ENCODE measurements at regions not wholly inside any gene's neighbourhood (a gene's known extent, or its start where the extent isn't known, plus 50 kb on each side); places are given as distances from the start of the nearest gene placed in this dataset.

GRCh38 chr5:58265246-58265930, 194.5 kb downstream of the PLK2 start:
- TF ChIP-seq YY1 (IDR thresholded peaks at IDR 0.05; ENCODE audit: insufficient read depth, insufficient read length) = no peak
- TF ChIP-seq SUZ12 (IDR thresholded peaks at IDR 0.05; ENCODE audit: extremely low read depth, insufficient read depth, insufficient read length) = no peak
- TF ChIP-seq ZNF274 (IDR thresholded peaks at IDR 0.05; ENCODE audit: low read depth, low read length) = no peak

DNA sequence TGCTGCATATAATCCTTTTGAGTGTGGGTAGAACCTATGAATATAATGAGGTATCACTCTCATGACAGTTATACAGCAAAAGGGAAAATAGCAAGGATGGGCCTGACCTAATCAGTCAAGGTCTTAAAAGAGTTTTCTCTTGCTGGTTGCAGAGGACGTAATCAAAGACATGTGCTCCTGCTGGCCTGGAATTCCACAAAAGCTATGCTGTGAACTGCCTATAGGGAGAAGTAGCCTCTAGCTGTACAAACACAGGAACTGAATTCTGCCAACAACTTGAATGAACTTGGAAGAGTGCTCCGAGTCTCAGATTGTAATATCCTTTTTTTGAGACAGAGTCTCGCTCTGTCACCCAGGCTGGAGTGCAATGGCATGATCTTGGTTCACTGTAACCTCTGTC, 195.6 kb downstream of the PLK2 start:
- DNase-seq (ENCODE audit: low read depth, low spot score) = no peak
- Histone ChIP-seq H3K4me3 (ENCODE audit: insufficient read length, low read depth) (no peak overlapping the region), H3K4me1 (ENCODE audit: insufficient read depth, insufficient read length) (no peaks in the 10 kb centered on the region), H3K9ac (ENCODE audit: insufficient read length, low read depth) (no peak overlapping the region), H3K36me3 (ENCODE audit: insufficient read depth, insufficient read length, low read length) (no peaks in the 10 kb centered on the region), H3K27me3 (ENCODE audit: insufficient read depth, insufficient read length) (no peaks in the 10 kb centered on the region), H3K9me3 (ENCODE audit: insufficient read depth, low read length) (no peaks in the 10 kb centered on the region)
- no peak for TF ChIP-seq SUZ12 (IDR thresholded peaks at IDR 0.05; ENCODE audit: extremely low read depth, insufficient read depth, insufficient read length)
- TF ChIP-seq ZNF274 (IDR thresholded peaks at IDR 0.05; ENCODE audit: low read depth, low read length) = no peak
- TF ChIP-seq YY1 (IDR thresholded peaks at IDR 0.05; ENCODE audit: insufficient read depth, insufficient read length) = no peak

More at GRCh38 chr5:58265246-58265930, 194.5 kb downstream of the PLK2 start:
- no peak for DNase-seq (ENCODE audit: low read depth, low spot score)
- Histone ChIP-seq H3K4me3 (ENCODE audit: insufficient read length, low read depth) (no peak overlapping the region), H3K9ac (ENCODE audit: insufficient read length, low read depth) (no peak overlapping the region), H3K4me1 (ENCODE audit: insufficient read depth, insufficient read length) (no peaks in the 10 kb centered on the region), H3K9me3 (ENCODE audit: insufficient read depth, low read length) (no peaks in the 10 kb centered on the region), H3K36me3 (ENCODE audit: insufficient read depth, insufficient read length, low read length) (no peaks in the 10 kb centered on the region), H3K27me3 (ENCODE audit: insufficient read depth, insufficient read length) (no peaks in the 10 kb centered on the region)

DNA sequence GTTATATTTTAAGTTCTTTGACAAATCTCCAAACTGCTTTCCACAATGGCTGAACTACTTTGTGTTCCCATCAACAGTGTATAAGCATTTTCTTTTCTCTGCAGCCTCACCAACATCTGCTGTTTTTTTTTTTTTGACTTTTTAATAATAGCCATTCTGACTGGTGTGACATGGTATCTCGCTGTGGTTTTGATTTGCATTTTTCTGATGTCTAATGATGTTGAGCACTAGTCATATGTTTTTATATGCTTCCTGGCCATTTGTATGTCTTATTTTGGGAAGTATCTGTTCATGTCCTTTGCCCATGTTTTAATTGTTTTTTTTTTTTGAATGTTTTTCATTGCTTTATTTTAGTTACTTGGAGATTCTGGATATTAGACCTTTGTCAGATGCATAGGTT, 196.6 kb downstream of the PLK2 start:
- no peaks in the 10 kb centered on the region for H3K4me1 ChIP-seq (ENCODE audit: insufficient read depth, insufficient read length)
- TF ChIP-seq YY1 (IDR thresholded peaks at IDR 0.05; ENCODE audit: insufficient read depth, insufficient read length) (no peak), SUZ12 (IDR thresholded peaks at IDR 0.05; ENCODE audit: extremely low read depth, insufficient read depth, insufficient read length) (no peak), ZNF274 (IDR thresholded peaks at IDR 0.05; ENCODE audit: low read depth, low read length) (no peak)
- H3K9ac ChIP-seq (ENCODE audit: insufficient read length, low read depth) = no peak overlapping the region
- no peaks in the 10 kb centered on the region for H3K27me3 ChIP-seq (ENCODE audit: insufficient read depth, insufficient read length)
- H3K36me3 ChIP-seq (ENCODE audit: insufficient read depth, insufficient read length, low read length) = no peaks in the 10 kb centered on the region
- DNase-seq (ENCODE audit: low read depth, low spot score) = no peak
- no peak overlapping the region for H3K4me3 ChIP-seq (ENCODE audit: insufficient read length, low read depth)
- H3K9me3 ChIP-seq (ENCODE audit: insufficient read depth, low read length) = no peaks in the 10 kb centered on the region

DNA sequence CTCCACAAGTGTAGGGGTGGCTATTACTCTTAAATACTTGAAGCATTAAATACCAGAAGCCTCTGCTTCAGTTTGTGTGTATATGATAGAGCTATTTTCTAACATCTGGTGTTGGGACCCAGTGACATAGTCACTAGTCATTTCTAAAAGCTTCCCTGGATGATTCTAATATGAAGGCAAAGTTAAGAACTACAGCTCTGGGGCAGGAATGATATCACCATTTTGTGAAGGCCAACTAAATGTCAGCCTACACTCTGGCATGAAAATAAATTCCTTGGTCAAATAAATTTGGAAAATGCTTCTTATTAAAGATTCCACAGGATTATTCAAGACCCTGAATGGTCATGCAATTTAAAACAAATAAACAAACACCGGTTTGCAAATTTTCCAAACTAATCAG, 197.7 kb downstream of the PLK2 start:
- Histone ChIP-seq H3K9ac (ENCODE audit: insufficient read length, low read depth) (no peak overlapping the region), H3K36me3 (ENCODE audit: insufficient read depth, insufficient read length, low read length) (no peaks in the 10 kb centered on the region), H3K4me3 (ENCODE audit: insufficient read length, low read depth) (no peak overlapping the region), H3K27me3 (ENCODE audit: insufficient read depth, insufficient read length) (no peaks in the 10 kb centered on the region), H3K9me3 (ENCODE audit: insufficient read depth, low read length) (no peaks in the 10 kb centered on the region), H3K4me1 (ENCODE audit: insufficient read depth, insufficient read length) (no peaks in the 10 kb centered on the region)
- DNase-seq (ENCODE audit: low read depth, low spot score) = no peak
- TF ChIP-seq ZNF274 (IDR thresholded peaks at IDR 0.05; ENCODE audit: low read depth, low read length) (no peak), SUZ12 (IDR thresholded peaks at IDR 0.05; ENCODE audit: extremely low read depth, insufficient read depth, insufficient read length) (no peak), YY1 (IDR thresholded peaks at IDR 0.05; ENCODE audit: insufficient read depth, insufficient read length) (no peak)

DNA sequence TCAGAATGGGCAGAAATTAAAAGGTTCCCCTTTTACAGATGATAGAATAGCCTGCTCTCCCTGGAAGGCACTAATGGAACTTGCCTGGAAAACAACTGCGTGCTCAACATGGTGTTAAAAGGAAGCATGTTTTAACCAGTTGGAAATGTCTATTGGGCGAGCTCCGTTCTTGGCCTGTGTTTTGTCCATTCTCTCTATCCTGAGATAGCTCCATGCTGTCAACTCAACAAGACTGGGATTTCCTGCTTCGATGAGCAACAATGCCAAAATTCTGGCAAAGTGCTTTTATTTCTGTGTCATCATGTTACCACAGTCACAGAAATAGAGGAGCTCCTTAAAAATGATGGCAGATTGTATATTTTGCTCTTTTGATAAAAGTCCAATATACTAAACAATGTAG, 198.3 kb downstream of the PLK2 start:
- Histone ChIP-seq H3K9me3 (ENCODE audit: insufficient read depth, low read length) (no peaks in the 10 kb centered on the region), H3K4me3 (ENCODE audit: insufficient read length, low read depth) (no peak overlapping the region), H3K4me1 (ENCODE audit: insufficient read depth, insufficient read length) (no peaks in the 10 kb centered on the region), H3K27me3 (ENCODE audit: insufficient read depth, insufficient read length) (no peaks in the 10 kb centered on the region), H3K36me3 (ENCODE audit: insufficient read depth, insufficient read length, low read length) (no peaks in the 10 kb centered on the region), H3K9ac (ENCODE audit: insufficient read length, low read depth) (no peak overlapping the region)
- DNase-seq (ENCODE audit: low read depth, low spot score) = no peak
- TF ChIP-seq SUZ12 (IDR thresholded peaks at IDR 0.05; ENCODE audit: extremely low read depth, insufficient read depth, insufficient read length) (no peak), YY1 (IDR thresholded peaks at IDR 0.05; ENCODE audit: insufficient read depth, insufficient read length) (no peak), ZNF274 (IDR thresholded peaks at IDR 0.05; ENCODE audit: low read depth, low read length) (no peak)

DNA sequence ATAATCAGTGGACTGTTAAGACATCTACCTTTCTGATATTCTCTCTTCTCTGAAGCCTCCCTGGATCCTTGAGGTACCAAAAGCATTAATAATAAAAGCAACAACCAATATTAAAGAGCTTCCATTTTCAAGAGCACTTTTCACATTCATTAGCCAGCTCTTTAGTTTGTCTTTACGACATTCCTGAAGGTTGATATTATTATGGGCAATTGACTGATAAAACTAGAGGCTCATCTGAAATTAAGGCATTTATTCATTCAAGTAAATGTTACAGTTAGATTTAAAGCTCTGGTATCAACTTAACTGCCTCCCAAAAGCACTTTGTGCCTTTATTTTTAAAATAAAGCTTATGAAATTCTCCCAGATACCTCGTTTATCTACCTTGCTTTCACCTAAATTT, 199.6 kb downstream of the PLK2 start:
- Histone ChIP-seq H3K27me3 (ENCODE audit: insufficient read depth, insufficient read length) (no peaks in the 10 kb centered on the region), H3K9ac (ENCODE audit: insufficient read length, low read depth) (no peak overlapping the region), H3K9me3 (ENCODE audit: insufficient read depth, low read length) (no peaks in the 10 kb centered on the region), H3K36me3 (ENCODE audit: insufficient read depth, insufficient read length, low read length) (no peaks in the 10 kb centered on the region), H3K4me1 (ENCODE audit: insufficient read depth, insufficient read length) (no peaks in the 10 kb centered on the region), H3K4me3 (ENCODE audit: insufficient read length, low read depth) (no peak overlapping the region)
- no peak for DNase-seq (ENCODE audit: low read depth, low spot score)
- TF ChIP-seq YY1 (IDR thresholded peaks at IDR 0.05; ENCODE audit: insufficient read depth, insufficient read length) (no peak), ZNF274 (IDR thresholded peaks at IDR 0.05; ENCODE audit: low read depth, low read length) (no peak), SUZ12 (IDR thresholded peaks at IDR 0.05; ENCODE audit: extremely low read depth, insufficient read depth, insufficient read length) (no peak)

DNA sequence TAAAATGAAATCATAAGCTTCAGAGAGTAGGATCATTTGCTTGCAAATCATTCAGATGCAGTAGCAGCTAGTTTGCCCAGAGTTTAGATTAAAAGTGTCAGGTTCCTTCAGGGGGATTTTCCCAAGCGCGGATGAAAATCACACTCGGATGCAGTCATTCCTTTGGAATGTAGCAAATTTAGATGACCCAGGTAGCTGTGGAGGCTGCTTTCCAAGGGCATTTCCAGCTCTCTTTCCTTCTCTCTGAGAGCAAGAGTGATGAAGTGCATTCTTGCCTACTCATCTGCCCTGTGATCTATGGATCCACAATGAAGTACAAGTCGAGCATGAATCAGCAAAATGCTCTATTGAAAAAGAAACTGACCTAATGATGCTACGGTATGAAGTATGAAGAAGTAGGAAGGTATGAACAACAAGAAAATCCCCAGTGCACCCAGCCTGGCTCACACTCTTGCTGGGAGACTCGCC, 200.2 kb downstream of the PLK2 start:
- Histone ChIP-seq H3K9ac (ENCODE audit: insufficient read length, low read depth) (no peak overlapping the region), H3K27me3 (ENCODE audit: insufficient read depth, insufficient read length) (no peaks in the 10 kb centered on the region), H3K9me3 (ENCODE audit: insufficient read depth, low read length) (no peaks in the 10 kb centered on the region), H3K4me1 (ENCODE audit: insufficient read depth, insufficient read length) (no peaks in the 10 kb centered on the region), H3K4me3 (ENCODE audit: insufficient read length, low read depth) (no peak overlapping the region), H3K36me3 (ENCODE audit: insufficient read depth, insufficient read length, low read length) (no peaks in the 10 kb centered on the region)
- peak; percentile 16 for DNase-seq (ENCODE audit: low read depth, low spot score)
- no peak for TF ChIP-seq ZNF274 (IDR thresholded peaks at IDR 0.05; ENCODE audit: low read depth, low read length)
- TF ChIP-seq YY1 (IDR thresholded peaks at IDR 0.05; ENCODE audit: insufficient read depth, insufficient read length) = no peak
- TF ChIP-seq SUZ12 (IDR thresholded peaks at IDR 0.05; ENCODE audit: extremely low read depth, insufficient read depth, insufficient read length) = no peak
